Psoas muscle (tissue), 7 donors: ENCODE measurements at regions not wholly inside any gene's neighbourhood (a gene's known extent, or its start where the extent isn't known, plus 50 kb on each side); places are given as distances from the start of the nearest gene placed in this dataset.

Experiments
- ATAC-seq, 4 donors: fragments of 200-7000 bp; cut with Tn5 transposase; one replicate each; pipeline ENCODE4 v1.9.1; 2020; ENCODE audit warnings: moderate library complexity in 3 of 4, mild to moderate bottlenecking in 2 of 4
- DNase-seq, 2 donors: peaks; one replicate each; pipeline ENCODE4 v3.0.0-alpha.2; 2020
- H3K27ac ChIP-seq: fragments of 200-600 bp; one replicate; pipeline ENCODE4 v1.8.0; 2022
- H3K27me3 ChIP-seq, 3 donors: fragments of 200-600 bp in 1 of 3; one replicate each; pipeline versions ENCODE4 v1.6.1 to v1.8.0; 2013 to 2022; ENCODE audit warnings: low read length in 2 of 3, mild to moderate bottlenecking in 2 of 3, moderate library complexity in 1 of 3; ENCODE audit not compliant: insufficient read depth in 3 of 3
- H3K36me3 ChIP-seq, 2 donors: fragments of 200-600 bp in 1 of 2; one replicate each; pipeline versions ENCODE4 v1.6.1 to v1.8.0; 2013 to 2022; ENCODE audit warnings: low read depth in 1 of 2, mild to moderate bottlenecking in 1 of 2, moderate library complexity in 1 of 2; ENCODE audit not compliant: insufficient read depth in 1 of 2
- H3K4me1 ChIP-seq: fragments of 200-600 bp; one replicate; pipeline ENCODE4 v1.8.0; 2022
- H3K4me3 ChIP-seq: fragments of 200-600 bp; one replicate; pipeline ENCODE4 v1.8.0; 2022; ENCODE audit warnings: mild to moderate bottlenecking
- H3K9me3 ChIP-seq: fragments of 200-600 bp; one replicate; pipeline ENCODE4 v1.8.0; 2022
- CTCF ChIP-seq: fragments of 200-600 bp; IDR thresholded peaks from one replicate; pipeline ENCODE4 v1.8.0; 2022; ENCODE audit warnings: antibody characterized with exemption
- WGBS, 3 donors: extraction: QIAGEN DNeasy Blood & Tissue Kit; methylation state at CpG; one replicate each; pipeline versions ENCODE4 v1.1.6 to v1.1.7; 2013; 5-methylcytosine and 5-hydroxymethylcytosine counted together
- intact Hi-C, 2 donors: fragments of 100-400 bp; cut with DNase I; formaldehyde crosslinking; loops; one replicate each; pipeline versions ENCODE4 v1.11.0 to v1.14.2; 2022
- donor health status: healthy with polysubstance abuse.
- donor health status: DM: no; HTN: no; CAD: no; lungs with moderate emphysema.
- donor health status: Bipolar disorder and iron deficiency.
- donor health status: healthy.
- donor health status: DM: yes; HTN: yes; CAD: no.
- donor health status: DM: no; HTN: no; CAD: no.
- donor health status: DM: yes; HTN: yes; CAD: no.

- WGBS, 3 donors = 17 to 33% (median 22%) methylated on average over 2 of the region's 2 CpGs
- no peaks in the 10 kb centered on the region for H3K36me3 ChIP-seq
- TF ChIP-seq CTCF = no peak
- H3K27me3 ChIP-seq = no peaks in the 10 kb centered on the region
- DNase-seq = no peak
- H3K9me3 ChIP-seq = no peaks in the 10 kb centered on the region
- H3K4me3 ChIP-seq = no peak overlapping the region
- H3K4me1 ChIP-seq = no peaks in the 10 kb centered on the region
- no peak for ATAC-seq
- no peak overlapping the region for H3K27ac ChIP-seq
- intact Hi-C loops = no loop called here
Observed at GRCh38 chr12:74620921-74621320, 83.3 kb downstream of the ATXN7L3B start.

GRCh38 chr12:74624201-74624600 is 86.6 kb downstream of the ATXN7L3B start:
- 52 to 63% (median 61%) methylated on average over 3 of the region's 3 CpGs for WGBS, 3 donors
- no peak for ATAC-seq

GRCh38 chr12:74626397-74626796 is 88.8 kb downstream of the ATXN7L3B start:
- Histone ChIP-seq H3K27ac (no peak overlapping the region), H3K27me3 (no peaks in the 10 kb centered on the region), H3K4me1 (no peaks in the 10 kb centered on the region), H3K4me3 (no peak overlapping the region), H3K36me3 (no peaks in the 10 kb centered on the region), H3K9me3 (peaks cover 3% of the 10 kb centered on the region)
- no peak for TF ChIP-seq CTCF
- ATAC-seq (no peak), DNase-seq (no peak)
- intact Hi-C loops = no loop called here

More at GRCh38 chr12:74624201-74624600, 86.6 kb downstream of the ATXN7L3B start:
- DNase-seq = no peak
- intact Hi-C loops = no loop called here
- no peak overlapping the region for H3K4me3 ChIP-seq
- no peaks in the 10 kb centered on the region for H3K36me3 ChIP-seq
- no peak for TF ChIP-seq CTCF
- no peaks in the 10 kb centered on the region for H3K4me1 ChIP-seq
- no peaks in the 10 kb centered on the region for H3K9me3 ChIP-seq
- no peak overlapping the region for H3K27ac ChIP-seq
- no peaks in the 10 kb centered on the region for H3K27me3 ChIP-seq

GRCh38 chr12:74641262-74641661 is 103.6 kb downstream of the ATXN7L3B start:
- no peaks in the 10 kb centered on the region for H3K9me3 ChIP-seq
- ATAC-seq = no peak
- no peak overlapping the region for H3K27ac ChIP-seq
- TF ChIP-seq CTCF = no peak
- DNase-seq = no peak
- H3K4me3 ChIP-seq = no peak overlapping the region
- 82 to 88% (median 85%) methylated on average over 2 of the region's 2 CpGs for WGBS, 3 donors
- no peaks in the 10 kb centered on the region for H3K4me1 ChIP-seq
- intact Hi-C loops = no loop called here
- no peaks in the 10 kb centered on the region for H3K27me3 ChIP-seq
- no peaks in the 10 kb centered on the region for H3K36me3 ChIP-seq

GRCh38 chr12:74641694-74642093 is 104.1 kb downstream of the ATXN7L3B start:
- 59 to 65% (median 65%) methylated on average over 2 of the region's 2 CpGs for WGBS, 3 donors
- ATAC-seq (no peak), DNase-seq (no peak)
- intact Hi-C loops = no loop called here
- no peak overlapping the region for H3K4me3 ChIP-seq
- no peak overlapping the region for H3K27ac ChIP-seq
- no peaks in the 10 kb centered on the region for H3K4me1 ChIP-seq
- no peak for TF ChIP-seq CTCF
- no peaks in the 10 kb centered on the region for H3K36me3 ChIP-seq
- H3K9me3 ChIP-seq = no peaks in the 10 kb centered on the region
- no peaks in the 10 kb centered on the region for H3K27me3 ChIP-seq
